Caco-2 (cell line): ENCODE measurements at regions not wholly inside any gene's neighbourhood (a gene's known extent, or its start where the extent isn't known, plus 50 kb on each side); places are given as distances from the start of the nearest gene placed in this dataset.

Experiments used
- BruUV-seq: library from RNA; stranded (reverse); fragments of 400-500 nt; replicated peaks from 2 replicates; lab custom pipeline; 2021; lab: Mats Ljungman, UMichigan
- CTCF ChIA-PET: fragments of 300-600 bp; sonication (Branson Sonifier 250); formaldehyde crosslinking; loops from one replicate; lab custom pipeline; 2022; ENCODE audit warnings: antibody characterized with exemption; lab: Charles Lee
- POLR2A ChIA-PET: fragments of 300-600 bp; sonication (Branson Sonifier 250); formaldehyde crosslinking; loops from one replicate; lab custom pipeline; 2022; ENCODE audit warnings: antibody characterized with exemption; lab: Charles Lee
- DNase-seq, 2 experiments: peaks; one replicate each; pipeline versions ENCODE4 v3.0.0 to v3.0.0-alpha.2; 2020 to 2022
- H3K27me3 ChIP-seq: replicated peaks from 2 replicates; pipeline ENCODE4 v1.6.0; 2011; ENCODE audit warnings: low read length; ENCODE audit not compliant: control insufficient read depth, insufficient read depth
- H3K36me3 ChIP-seq: 2 replicates; pipeline ENCODE4 v1.5.1; 2011; ENCODE audit warnings: low read length; ENCODE audit not compliant: control insufficient read depth, insufficient read depth
- H3K4me1 ChIP-seq: fragments of 250-450 bp; sonication (Bioruptor Pico); 2 replicates; pipeline ENCODE4 v1.5.1; 2020; ENCODE audit warnings: mild to moderate bottlenecking
- H3K4me3 ChIP-seq: 2 replicates; pipeline ENCODE4 v1.5.1; 2011; ENCODE audit warnings: low read depth, mild to moderate bottlenecking, control low read depth, low read length
- H3K9me3 ChIP-seq: fragments of 250-450 bp; sonication (Bioruptor Pico); 2 replicates; pipeline ENCODE4 v1.5.1; 2020; ENCODE audit warnings: mild to moderate bottlenecking, moderate library complexity
- H3K27ac Mint-ChIP-seq: one replicate; pipeline ENCODE4 v1.8.0; 2022; ENCODE audit warnings: mixed read lengths; ENCODE audit not compliant: unreplicated experiment
- H3K27me3 Mint-ChIP-seq: one replicate; pipeline ENCODE4 v1.8.0; 2022; ENCODE audit warnings: mixed read lengths; ENCODE audit not compliant: insufficient read depth, unreplicated experiment
- H3K36me3 Mint-ChIP-seq: one replicate; pipeline ENCODE4 v1.8.0; 2022; ENCODE audit warnings: mild to moderate bottlenecking, mixed read lengths; ENCODE audit not compliant: insufficient read depth, unreplicated experiment
- H3K4me1 Mint-ChIP-seq: one replicate; pipeline ENCODE4 v1.8.0; 2022; ENCODE audit warnings: low read depth, mixed read lengths; ENCODE audit not compliant: unreplicated experiment
- H3K4me3 Mint-ChIP-seq: one replicate; pipeline ENCODE4 v1.8.0; 2022; ENCODE audit warnings: mild to moderate bottlenecking, moderate library complexity, mixed read lengths; ENCODE audit not compliant: unreplicated experiment
- H3K9me3 Mint-ChIP-seq: one replicate; pipeline ENCODE4 v1.8.0; 2022; ENCODE audit warnings: mixed read lengths; ENCODE audit not compliant: unreplicated experiment
- intact Hi-C: fragments of 100-400 bp; cut with micrococcal nuclease; formaldehyde crosslinking; loops from one replicate; pipeline ENCODE4 v1.10.0; 2022; ENCODE audit not compliant: unreplicated experiment
- TF ChIP-seq, protein P1 (sequence below), 2 experiments: fragments of 200-600 bp in 1 of 2; IDR thresholded peaks; 1 replicate in 1 of 2; 2 replicates in 1 of 2; pipeline versions ENCODE4 v1.5.1 to v1.8.0; 2011 to 2022; ENCODE audit warnings: antibody characterized with exemption in 1 of 2, control low read depth in 1 of 2, inconsistent platforms in 1 of 2, low read depth in 1 of 2, low read length in 1 of 2, mild to moderate bottlenecking in 1 of 2, moderate library complexity in 1 of 2; ENCODE audit not compliant: insufficient read depth in 1 of 2, severe bottlenecking in 1 of 2, unreplicated experiment in 1 of 2

DNA sequence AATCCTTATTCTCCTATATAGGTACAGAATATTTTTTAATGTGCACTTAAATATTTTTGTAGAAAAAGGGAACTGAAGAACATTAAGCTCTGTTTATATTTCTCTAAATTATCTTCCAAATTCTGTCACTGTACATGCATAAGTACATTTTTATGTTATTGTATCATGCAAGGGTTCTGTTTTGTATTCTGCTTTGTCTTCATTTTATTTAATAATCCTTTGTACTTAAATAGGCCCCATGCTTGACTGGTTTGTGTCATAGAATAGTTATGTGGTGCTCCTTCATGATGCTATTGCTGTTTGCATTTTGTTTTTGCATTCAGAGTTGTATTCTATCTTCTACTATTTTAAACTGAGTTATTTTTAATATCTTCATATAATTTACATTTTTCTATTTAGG lies 111.9 kb upstream of the EDNRA start:
- CTCF ChIA-PET: no interaction called here
- intact Hi-C loops: no loop called here
- Mint-ChIP-seq H3K4me3 (no peak overlapping the region), H3K9me3 (no peaks in the 10 kb centered on the region), H3K4me1 (peaks cover 7% of the 10 kb centered on the region), H3K36me3 (no peaks in the 10 kb centered on the region), H3K27ac (no peak overlapping the region), H3K27me3 (no peaks in the 10 kb centered on the region)
- Histone ChIP-seq H3K27me3 (no peaks in the 10 kb centered on the region), H3K4me1 (no peaks in the 10 kb centered on the region), H3K9me3 (no peaks in the 10 kb centered on the region), H3K36me3 (no peaks in the 10 kb centered on the region), H3K4me3 (no peak overlapping the region)
- DNase-seq: no peak
- no TSS peak for BruUV-seq
- POLR2A ChIA-PET: no interaction called here
- TF ChIP-seq, protein P1, sequence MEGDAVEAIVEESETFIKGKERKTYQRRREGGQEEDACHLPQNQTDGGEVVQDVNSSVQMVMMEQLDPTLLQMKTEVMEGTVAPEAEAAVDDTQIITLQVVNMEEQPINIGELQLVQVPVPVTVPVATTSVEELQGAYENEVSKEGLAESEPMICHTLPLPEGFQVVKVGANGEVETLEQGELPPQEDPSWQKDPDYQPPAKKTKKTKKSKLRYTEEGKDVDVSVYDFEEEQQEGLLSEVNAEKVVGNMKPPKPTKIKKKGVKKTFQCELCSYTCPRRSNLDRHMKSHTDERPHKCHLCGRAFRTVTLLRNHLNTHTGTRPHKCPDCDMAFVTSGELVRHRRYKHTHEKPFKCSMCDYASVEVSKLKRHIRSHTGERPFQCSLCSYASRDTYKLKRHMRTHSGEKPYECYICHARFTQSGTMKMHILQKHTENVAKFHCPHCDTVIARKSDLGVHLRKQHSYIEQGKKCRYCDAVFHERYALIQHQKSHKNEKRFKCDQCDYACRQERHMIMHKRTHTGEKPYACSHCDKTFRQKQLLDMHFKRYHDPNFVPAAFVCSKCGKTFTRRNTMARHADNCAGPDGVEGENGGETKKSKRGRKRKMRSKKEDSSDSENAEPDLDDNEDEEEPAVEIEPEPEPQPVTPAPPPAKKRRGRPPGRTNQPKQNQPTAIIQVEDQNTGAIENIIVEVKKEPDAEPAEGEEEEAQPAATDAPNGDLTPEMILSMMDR (IDR thresholded peaks at IDR 0.05; ENCODE audit: insufficient read depth in 1 of 2, low read depth in 1 of 2, low read length in 1 of 2, severe bottlenecking in 1 of 2, unreplicated experiment in 1 of 2): no peak

DNA sequence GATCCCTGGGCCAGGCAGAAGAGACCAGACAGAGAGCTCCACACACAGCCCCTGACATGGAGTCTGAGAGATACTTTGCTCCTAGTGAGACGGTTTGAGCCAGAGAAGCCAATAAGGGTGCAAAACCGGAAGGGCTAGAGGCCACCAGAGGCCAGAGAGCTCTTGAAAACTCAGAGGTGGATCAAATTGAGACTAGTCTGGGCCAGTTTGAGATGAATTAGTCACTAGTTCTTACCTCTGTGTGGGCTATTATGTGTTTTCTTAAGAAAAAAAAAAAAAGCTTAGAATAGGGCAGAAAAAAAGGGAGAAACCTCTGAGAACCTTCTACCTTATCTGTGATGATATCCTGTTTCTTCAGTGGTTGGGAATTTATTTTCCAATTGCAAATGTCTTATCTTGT lies 110.4 kb upstream of the EDNRA start:
- ChIA-PET CTCF (no interaction called here), POLR2A (no interaction called here)
- intact Hi-C loops: no loop called here
- H3K9me3 Mint-ChIP-seq: no peaks in the 10 kb centered on the region
- H3K36me3 Mint-ChIP-seq: no peaks in the 10 kb centered on the region
- Histone ChIP-seq H3K9me3 (no peaks in the 10 kb centered on the region), H3K4me1 (no peaks in the 10 kb centered on the region), H3K27me3 (no peaks in the 10 kb centered on the region), H3K4me3 (no peak overlapping the region), H3K36me3 (no peaks in the 10 kb centered on the region)
- no peak overlapping the region for H3K4me3 Mint-ChIP-seq
- BruUV-seq: no TSS peak
- H3K27ac Mint-ChIP-seq: no peak overlapping the region
- DNase-seq: no peak
- H3K4me1 Mint-ChIP-seq: peaks cover 7% of the 10 kb centered on the region
- TF ChIP-seq, protein P1 (IDR thresholded peaks at IDR 0.05; ENCODE audit: insufficient read depth in 1 of 2, low read depth in 1 of 2, low read length in 1 of 2, severe bottlenecking in 1 of 2, unreplicated experiment in 1 of 2): no peak
- H3K27me3 Mint-ChIP-seq: peaks cover 3% of the 10 kb centered on the region

DNA sequence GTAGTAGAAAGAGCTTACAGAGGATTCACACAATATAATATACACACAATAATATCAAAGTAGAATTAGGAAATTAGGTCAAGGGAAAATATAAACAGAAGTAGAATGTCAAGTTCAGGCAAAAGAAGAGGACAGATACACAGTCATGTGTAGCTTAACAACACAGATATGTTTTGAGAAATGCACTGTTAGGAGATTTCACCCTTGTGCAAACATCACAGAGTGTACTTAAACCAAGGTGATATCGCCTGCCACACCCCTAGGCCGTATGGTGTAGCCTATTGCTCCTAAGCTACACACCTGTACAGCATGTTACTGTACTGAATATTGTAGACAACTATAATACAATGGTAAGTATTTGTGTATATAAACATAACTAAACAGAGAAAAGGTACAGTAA lies 110.0 kb upstream of the EDNRA start:
- H3K9me3 ChIP-seq: no peaks in the 10 kb centered on the region
- ChIA-PET POLR2A (no interaction called here), CTCF (no interaction called here)
- H3K4me1 Mint-ChIP-seq: peaks cover 7% of the 10 kb centered on the region
- no peak for DNase-seq
- H3K27me3 Mint-ChIP-seq: peaks cover 3% of the 10 kb centered on the region
- H3K4me3 Mint-ChIP-seq: no peak overlapping the region
- no peak overlapping the region for H3K27ac Mint-ChIP-seq
- H3K36me3 ChIP-seq: no peaks in the 10 kb centered on the region
- no peaks in the 10 kb centered on the region for H3K4me1 ChIP-seq
- H3K9me3 Mint-ChIP-seq: no peaks in the 10 kb centered on the region
- TF ChIP-seq, protein P1 (IDR thresholded peaks at IDR 0.05; ENCODE audit: insufficient read depth in 1 of 2, low read depth in 1 of 2, low read length in 1 of 2, severe bottlenecking in 1 of 2, unreplicated experiment in 1 of 2): no peak
- H3K27me3 ChIP-seq: no peaks in the 10 kb centered on the region
- H3K36me3 Mint-ChIP-seq: no peaks in the 10 kb centered on the region
- H3K4me3 ChIP-seq: no peak overlapping the region
- no TSS peak for BruUV-seq
- intact Hi-C loops: no loop called here
